ENCODE measurements at regions not wholly inside any gene's neighbourhood (a gene's known extent, or its start where the extent isn't known, plus 50 kb on each side); places are given as distances from the start of the nearest gene placed in this dataset.

GRCh38 chr2:7210712-7211111 is 293.5 kb downstream of the RNF144A start:
- DNase-seq (ENCODE audit: low read depth) = no peak

GRCh38 chr2:7225848-7226247 is 308.6 kb downstream of the RNF144A start:
- no peak for DNase-seq (ENCODE audit: low read depth)

- no peak for DNase-seq (ENCODE audit: low read depth)
Observed at GRCh38 chr2:7226501-7226900, 309.3 kb downstream of the RNF144A start.

GRCh38 chr2:7233126-7233525 is 315.9 kb downstream of the RNF144A start:
- DNase-seq (ENCODE audit: low read depth) = no peak

GRCh38 chr2:7237466-7237865 is 320.3 kb downstream of the RNF144A start:
- no peak for DNase-seq (ENCODE audit: low read depth)

- DNase-seq (ENCODE audit: low read depth) = no peak
Observed at GRCh38 chr2:7239078-7239477, 321.9 kb downstream of the RNF144A start.

- DNase-seq (ENCODE audit: low read depth) = no peak
Observed at GRCh38 chr2:7241041-7241745, 324.0 kb downstream of the RNF144A start.

GRCh38 chr2:7242189-7242867 is 325.1 kb downstream of the RNF144A start:
- DNase-seq (ENCODE audit: low read depth) = no peak

GRCh38 chr2:7243276-7243675 is 326.1 kb downstream of the RNF144A start:
- no peak for DNase-seq (ENCODE audit: low read depth)

- no peak for DNase-seq (ENCODE audit: low read depth)
Observed at GRCh38 chr2:7256377-7256776, 339.2 kb downstream of the RNF144A start.

- no peak for DNase-seq (ENCODE audit: low read depth)
Observed at GRCh38 chr2:7262727-7263126, 345.5 kb downstream of the RNF144A start.

- DNase-seq (ENCODE audit: low read depth) = no peak
Observed at GRCh38 chr2:7264791-7265190, 347.6 kb downstream of the RNF144A start.

- DNase-seq (ENCODE audit: low read depth) = no peak
Observed at GRCh38 chr2:7265286-7265685, 348.1 kb downstream of the RNF144A start.

GRCh38 chr2:7269106-7269643 is 352.0 kb downstream of the RNF144A start:
- no peak for DNase-seq (ENCODE audit: low read depth)

- DNase-seq (ENCODE audit: low read depth) = no peak
Observed at GRCh38 chr2:7270011-7270431, 352.8 kb downstream of the RNF144A start.

- DNase-seq (ENCODE audit: low read depth) = no peak
Observed at GRCh38 chr2:7272210-7272609, 355.0 kb downstream of the RNF144A start.

GRCh38 chr2:7278984-7279383 is 361.8 kb downstream of the RNF144A start:
- DNase-seq (ENCODE audit: low read depth) = no peak

- no peak for DNase-seq (ENCODE audit: low read depth)
Observed at GRCh38 chr2:7279421-7279949, 362.3 kb downstream of the RNF144A start.

GRCh38 chr2:7280790-7281189 is 363.6 kb downstream of the RNF144A start:
- no peak for DNase-seq (ENCODE audit: low read depth)

- no peak for DNase-seq (ENCODE audit: low read depth)
Observed at GRCh38 chr2:7281231-7282201, 364.3 kb downstream of the RNF144A start.

- no peak for DNase-seq (ENCODE audit: low read depth)
Observed at GRCh38 chr2:7286120-7286519, 368.9 kb downstream of the RNF144A start.

- no peak for DNase-seq (ENCODE audit: low read depth)
Observed at GRCh38 chr2:7288484-7288883, 371.3 kb downstream of the RNF144A start.

All from ELR (cell line).